Neuronal stem cell (in vitro differentiated cells): ENCODE measurements at regions not wholly inside any gene's neighbourhood (a gene's known extent, or its start where the extent isn't known, plus 50 kb on each side); places are given as distances from the start of the nearest gene placed in this dataset.

Experiments used
- DNase-seq: peaks from one replicate; pipeline ENCODE4 v3.0.0-alpha.2; 2013; ENCODE audit warnings: low spot score
- H2AFZ ChIP-seq: one replicate; pipeline ENCODE4 v1.6.1; 2013; ENCODE audit warnings: mild to moderate bottlenecking, low read length, inconsistent platforms
- H2AK5ac ChIP-seq: 2 replicates; pipeline ENCODE4 v1.6.1; 2013; ENCODE audit warnings: low read depth, mild to moderate bottlenecking, inconsistent platforms, low read length, moderate library complexity, mixed read lengths
- H2BK120ac ChIP-seq: 2 replicates; pipeline ENCODE4 v1.6.1; 2013; ENCODE audit warnings: low read depth, mild to moderate bottlenecking, inconsistent platforms, low read length, moderate library complexity, mixed read lengths
- H2BK12ac ChIP-seq: one replicate; pipeline ENCODE4 v1.6.1; 2013; ENCODE audit warnings: low read length, inconsistent platforms
- H2BK15ac ChIP-seq: 2 replicates; pipeline ENCODE4 v1.6.1; 2013; ENCODE audit warnings: mild to moderate bottlenecking, low read length, inconsistent platforms, mixed read lengths
- H2BK5ac ChIP-seq: one replicate; pipeline ENCODE4 v1.6.1; 2013; ENCODE audit warnings: inconsistent platforms, mild to moderate bottlenecking, low read length, moderate library complexity
- H3K14ac ChIP-seq: one replicate; pipeline ENCODE4 v1.6.1; 2013; ENCODE audit warnings: low read length, inconsistent platforms
- H3K18ac ChIP-seq: 2 replicates; pipeline ENCODE4 v1.6.1; 2013; ENCODE audit warnings: low read length, inconsistent platforms
- H3K23ac ChIP-seq: 2 replicates; pipeline ENCODE4 v1.6.1; 2013; ENCODE audit warnings: low read depth, mild to moderate bottlenecking, mixed read lengths, low read length, inconsistent platforms; ENCODE audit not compliant: poor library complexity
- H3K27ac ChIP-seq: replicated peaks from 3 replicates; pipeline ENCODE4 v1.5.1; 2013; ENCODE audit warnings: low read length, inconsistent platforms
- H3K27me3 ChIP-seq, 3 experiments: 2 replicates each; pipeline ENCODE4 v1.6.1; 2013; ENCODE audit warnings: low read length in 3 of 3, mild to moderate bottlenecking in 2 of 3, inconsistent platforms in 1 of 3, low read depth in 1 of 3, mixed read lengths in 1 of 3, moderate library complexity in 1 of 3; ENCODE audit not compliant: control insufficient read depth in 3 of 3, insufficient read depth in 3 of 3
- H3K36me3 ChIP-seq, 2 donors: replicated peaks in 1 of 2; 2 replicates each; pipeline ENCODE4 v1.6.1; 2013; ENCODE audit warnings: low read length in 2 of 2; ENCODE audit not compliant: control insufficient read depth in 2 of 2, insufficient read depth in 2 of 2
- H3K4ac ChIP-seq: 2 replicates; pipeline ENCODE4 v1.6.1; 2013; ENCODE audit warnings: inconsistent platforms, mild to moderate bottlenecking, low read length, moderate library complexity
- H3K4me1 ChIP-seq, 2 donors: 1 replicate in 1 of 2; 2 replicates in 1 of 2; pipeline ENCODE4 v1.6.1; 2013; ENCODE audit warnings: low read length in 2 of 2, low read depth in 1 of 2; ENCODE audit not compliant: control insufficient read depth in 2 of 2, insufficient read depth in 1 of 2
- H3K4me2 ChIP-seq: one replicate; pipeline ENCODE4 v1.6.1; 2013; ENCODE audit warnings: mild to moderate bottlenecking, low read length, inconsistent platforms; ENCODE audit not compliant: insufficient read depth, poor library complexity, severe bottlenecking
- H3K4me3 ChIP-seq, 2 donors: 2 replicates each; pipeline ENCODE4 v1.5.1; 2013; ENCODE audit warnings: low read length in 2 of 2, mild to moderate bottlenecking in 2 of 2, inconsistent platforms in 1 of 2, moderate library complexity in 1 of 2
- H3K79me1 ChIP-seq: one replicate; pipeline ENCODE4 v1.6.1; 2013; ENCODE audit warnings: low read depth, mild to moderate bottlenecking, inconsistent platforms, low read length, moderate library complexity
- H3K9ac ChIP-seq: one replicate; pipeline ENCODE4 v1.6.1; 2013; ENCODE audit warnings: mild to moderate bottlenecking, low read depth, low read length, inconsistent platforms; ENCODE audit not compliant: poor library complexity
- H3K9me3 ChIP-seq, 2 donors: replicated peaks in 1 of 2; 2 replicates each; pipeline versions ENCODE3 to v1.6.1; 2013; ENCODE audit warnings: low read length in 2 of 2, mild to moderate bottlenecking in 2 of 2, inconsistent platforms in 1 of 2, low read depth in 1 of 2, mixed read lengths in 1 of 2, moderate library complexity in 1 of 2; ENCODE audit not compliant: control insufficient read depth in 2 of 2, insufficient read depth in 1 of 2
- H4K8ac ChIP-seq: one replicate; pipeline ENCODE4 v1.6.1; 2013; ENCODE audit warnings: low read depth, mild to moderate bottlenecking, inconsistent platforms, low read length, moderate library complexity
- H4K91ac ChIP-seq: one replicate; pipeline ENCODE4 v1.6.1; 2013; ENCODE audit warnings: low read length, low read depth, mild to moderate bottlenecking, inconsistent platforms; ENCODE audit not compliant: poor library complexity
- WGBS, 2 donors: extraction: QIAGEN DNeasy Blood & Tissue Kit; methylation state at CpG; one replicate each; pipeline ENCODE4 v1.1.7; 2013; ENCODE audit warnings: missing lambda C conversion rate in 2 of 2, mixed read lengths in 1 of 2; ENCODE audit not compliant: insufficient read length in 2 of 2, insufficient replicate concordance in 1 of 2; ENCODE audit errors: extremely low coverage in 2 of 2; 5-methylcytosine and 5-hydroxymethylcytosine counted together

- Histone ChIP-seq H3K36me3 (no peaks in the 10 kb centered on the region), H3K4ac (no peak overlapping the region), H3K18ac (no peak overlapping the region), H2BK5ac (no peak overlapping the region), H2BK12ac (no peak overlapping the region), H2BK15ac (no peak overlapping the region), H3K4me2 (no peak overlapping the region), H3K4me1 (peaks cover 2 to 37% of the 10 kb centered on the region in 2 donors), H3K23ac (no peak overlapping the region), H2AFZ (no peak overlapping the region), H3K14ac (no peak overlapping the region), H2BK120ac (no peak overlapping the region), H3K27ac (no peak overlapping the region), H3K27me3 (no peaks in the 10 kb centered on the region), H3K4me3 (no peak overlapping the region), H4K8ac (no peak overlapping the region), H2AK5ac (no peak overlapping the region), H3K9me3 (no peaks in the 10 kb centered on the region), H4K91ac (no peak overlapping the region), H3K79me1 (no peaks in the 10 kb centered on the region), H3K9ac (no peak overlapping the region)
- no CpG with 5 or more reads among the region's 2 CpGs for WGBS, 2 donors
- DNase-seq, result no peak
These were observed 367.6 kb upstream of the LCORL start for GRCh38 chr4:18389115-18389514.

GRCh38 chr4:18388039-18388438 is 366.5 kb upstream of the LCORL start:
- Histone ChIP-seq H3K23ac (no peak overlapping the region), H2BK5ac (no peak overlapping the region), H3K27ac (no peak overlapping the region), H3K9me3 (no peaks in the 10 kb centered on the region), H3K36me3 (no peaks in the 10 kb centered on the region), H3K9ac (no peak overlapping the region), H4K91ac (no peak overlapping the region), H3K18ac (no peak overlapping the region), H3K4me3 (no peak overlapping the region), H3K4me2 (no peak overlapping the region), H4K8ac (no peak overlapping the region), H3K4me1 (peaks cover 2 to 37% of the 10 kb centered on the region in 2 donors), H3K4ac (no peak overlapping the region), H2AK5ac (no peak overlapping the region), H3K14ac (no peak overlapping the region), H2AFZ (peak overlapping the region; percentile 11), H3K79me1 (no peaks in the 10 kb centered on the region), H2BK12ac (no peak overlapping the region), H3K27me3 (no peaks in the 10 kb centered on the region), H2BK120ac (no peak overlapping the region), H2BK15ac (no peak overlapping the region)
- no peak for DNase-seq
- no CpG with 5 or more reads among the region's 3 CpGs for WGBS, 2 donors

GRCh38 chr4:18381186-18381585 is 359.6 kb upstream of the LCORL start:
- H2BK5ac ChIP-seq, result no peak overlapping the region
- H3K23ac ChIP-seq, result no peak overlapping the region
- no peak overlapping the region for H4K8ac ChIP-seq
- no peak overlapping the region for H4K91ac ChIP-seq
- DNase-seq, result no peak
- H3K9me3 ChIP-seq, result no peaks in the 10 kb centered on the region
- H3K36me3 ChIP-seq, result no peaks in the 10 kb centered on the region
- H2BK120ac ChIP-seq, result no peak overlapping the region
- no peaks in the 10 kb centered on the region for H3K4me1 ChIP-seq
- no peak overlapping the region for H3K4ac ChIP-seq
- no peak overlapping the region for H3K18ac ChIP-seq
- no peak overlapping the region for H2BK12ac ChIP-seq
- no peak overlapping the region for H2AFZ ChIP-seq
- WGBS, 2 donors, result no CpG with 5 or more reads among the region's 1 CpG
- no peak overlapping the region for H3K4me2 ChIP-seq
- H3K79me1 ChIP-seq, result no peaks in the 10 kb centered on the region
- H3K4me3 ChIP-seq, result no peak overlapping the region
- no peak overlapping the region for H2BK15ac ChIP-seq
- H3K14ac ChIP-seq, result no peak overlapping the region
- H3K27ac ChIP-seq, result no peak overlapping the region
- no peak overlapping the region for H3K9ac ChIP-seq
- no peak overlapping the region for H2AK5ac ChIP-seq
- no peaks in the 10 kb centered on the region for H3K27me3 ChIP-seq

GRCh38 chr4:18369561-18369960 is 348.0 kb upstream of the LCORL start:
- Histone ChIP-seq H3K18ac (no peak overlapping the region), H3K36me3 (no peaks in the 10 kb centered on the region), H2AFZ (no peak overlapping the region), H3K27me3 (no peaks in the 10 kb centered on the region), H2AK5ac (no peak overlapping the region), H3K79me1 (no peaks in the 10 kb centered on the region), H2BK15ac (no peak overlapping the region), H2BK5ac (no peak overlapping the region), H3K9me3 (no peaks in the 10 kb centered on the region), H3K14ac (no peak overlapping the region), H3K27ac (no peak overlapping the region), H3K4me1 (no peaks in the 10 kb centered on the region), H3K4ac (no peak overlapping the region), H3K9ac (no peak overlapping the region), H4K91ac (no peak overlapping the region), H2BK12ac (no peak overlapping the region), H4K8ac (no peak overlapping the region), H3K4me2 (no peak overlapping the region), H2BK120ac (no peak overlapping the region), H3K4me3 (no peak overlapping the region), H3K23ac (no peak overlapping the region)
- WGBS, 2 donors, result no CpG with 5 or more reads among the region's 15 CpGs
- no peak for DNase-seq
